Spleen (tissue), 11 donors: ENCODE measurements at regions not wholly inside any gene's neighbourhood (a gene's known extent, or its start where the extent isn't known, plus 50 kb on each side); places are given as distances from the start of the nearest gene placed in this dataset.

Experiments used
- DNase-seq: peaks from one replicate; pipeline ENCODE4 v3.0.0-alpha.2; 2020
- H3K27ac ChIP-seq, 8 donors: fragments of 200-600 bp; sonication (generic) in 7 of 8; 1 replicate in 4 of 8; 2 replicates in 4 of 8; pipeline versions ENCODE4 v1.5.0 to v1.8.0; 2016 to 2021; ENCODE audit warnings: inconsistent platforms in 4 of 8, mild to moderate bottlenecking in 4 of 8, moderate library complexity in 1 of 8
- H3K27me3 ChIP-seq, 7 donors: fragments of 200-600 bp; sonication (generic) in 6 of 7; replicated peaks in 1 of 7; 1 replicate in 4 of 7; 2 replicates in 3 of 7; pipeline versions ENCODE4 v1.5.0 to v1.8.0; 2016 to 2021; ENCODE audit warnings: inconsistent platforms in 3 of 7, mild to moderate bottlenecking in 1 of 7
- H3K36me3 ChIP-seq, 6 donors: fragments of 200-600 bp; sonication (generic) in 5 of 6; 1 replicate in 4 of 6; 2 replicates in 2 of 6; pipeline versions ENCODE4 v1.5.0 to v1.8.0; 2016 to 2021; ENCODE audit warnings: inconsistent platforms in 2 of 6
- H3K4me1 ChIP-seq, 6 donors: fragments of 200-600 bp; sonication (generic) in 5 of 6; 1 replicate in 3 of 6; 2 replicates in 3 of 6; pipeline versions ENCODE4 v1.5.0 to v1.8.0; 2016 to 2021; ENCODE audit warnings: inconsistent platforms in 3 of 6
- H3K4me3 ChIP-seq, 8 donors: fragments of 200-600 bp; sonication (generic) in 7 of 8; 1 replicate in 4 of 8; 2 replicates in 4 of 8; pipeline versions ENCODE4 v1.5.0 to v1.8.0; 2016 to 2021; ENCODE audit warnings: inconsistent platforms in 4 of 8, mild to moderate bottlenecking in 4 of 8, moderate library complexity in 2 of 8
- H3K9me3 ChIP-seq, 8 donors: fragments of 200-600 bp; sonication (generic) in 7 of 8; 1 replicate in 4 of 8; 2 replicates in 4 of 8; pipeline versions ENCODE4 v1.5.0 to v1.8.0; 2016 to 2021; ENCODE audit warnings: inconsistent platforms in 4 of 8
- POLR2A ChIP-seq, 3 donors: fragments of 450-650 bp; IDR thresholded peaks; one replicate each; pipeline ENCODE4 v1.5.1; 2017; ENCODE audit warnings: antibody characterized with exemption in 3 of 3, mild to moderate bottlenecking in 1 of 3
- POLR2AphosphoS5 ChIP-seq, 3 donors: sonication (generic); formaldehyde crosslinking; IDR thresholded peaks; one replicate each; pipeline ENCODE4 v1.5.1; 2017; ENCODE audit warnings: antibody characterized with exemption in 3 of 3
- WGBS, 5 donors: extraction: QIAGEN DNeasy Blood & Tissue Kit in 3 of 5; methylation state at CpG; one replicate each; pipeline versions ENCODE4 v1.1.5 to v1.1.7; 2013 to 2018; 5-methylcytosine and 5-hydroxymethylcytosine counted together
- intact Hi-C: fragments of 100-400 bp; cut with DNase I; formaldehyde crosslinking; loops from one replicate; pipeline ENCODE4 v1.15.0; 2023; ENCODE audit warnings: low total_unique reads
- TF ChIP-seq, protein P1 (sequence below), 11 experiments: fragments of 200-600 bp in 7 of 11; fragments of 450-650 bp in 4 of 11; sonication (generic) in 4 of 11; IDR thresholded peaks in 8 of 11; conservative IDR thresholded peaks in 3 of 11; 1 replicate in 7 of 11; 2 replicates in 4 of 11; pipeline versions ENCODE4 v1.4.0 to v1.8.0; 2016 to 2021; ENCODE audit warnings: antibody characterized with exemption in 11 of 11, inconsistent platforms in 4 of 11, mild to moderate bottlenecking in 1 of 11
- donor health status: healthy with polysubstance abuse.
- donor health status: DM: no; HTN: no; CAD: no; lungs with moderate emphysema.
- donor health status: DM: no; HTN: no; CAD: no.
- donor health status: Bipolar disorder and iron deficiency.
- donor health status: healthy.
- donor health status: DM: no; HTN: no; CAD: no.
- donor health status: DM: yes; HTN: yes; CAD: no.

DNA sequence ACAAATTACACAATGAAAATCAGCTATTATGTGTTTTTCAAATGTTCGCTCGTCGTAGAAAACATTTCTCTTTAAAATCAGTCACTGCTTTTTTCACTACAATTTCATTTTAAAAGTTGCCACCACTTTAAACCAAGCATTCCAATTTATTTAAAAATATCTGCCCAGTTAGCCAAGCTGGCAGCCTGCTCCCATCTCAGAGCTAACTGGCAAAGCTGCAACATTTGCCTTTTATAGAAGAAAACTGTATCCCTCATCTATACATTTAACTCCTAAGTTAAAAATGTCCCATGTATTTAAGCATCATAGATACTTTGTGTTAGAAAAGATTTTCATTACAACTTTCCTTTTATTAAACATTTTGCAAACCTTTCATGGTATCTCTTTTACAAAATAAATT, 294.9 kb upstream of the ADAMTS16 start:
- no peaks in the 10 kb centered on the region for H3K9me3 ChIP-seq
- no peak overlapping the region for H3K4me3 ChIP-seq
- WGBS, 5 donors, result 87 to 92% (median 89%) methylated on average over 3 of the region's 3 CpGs
- no peaks in the 10 kb centered on the region for H3K4me1 ChIP-seq
- TF ChIP-seq, protein P1, sequence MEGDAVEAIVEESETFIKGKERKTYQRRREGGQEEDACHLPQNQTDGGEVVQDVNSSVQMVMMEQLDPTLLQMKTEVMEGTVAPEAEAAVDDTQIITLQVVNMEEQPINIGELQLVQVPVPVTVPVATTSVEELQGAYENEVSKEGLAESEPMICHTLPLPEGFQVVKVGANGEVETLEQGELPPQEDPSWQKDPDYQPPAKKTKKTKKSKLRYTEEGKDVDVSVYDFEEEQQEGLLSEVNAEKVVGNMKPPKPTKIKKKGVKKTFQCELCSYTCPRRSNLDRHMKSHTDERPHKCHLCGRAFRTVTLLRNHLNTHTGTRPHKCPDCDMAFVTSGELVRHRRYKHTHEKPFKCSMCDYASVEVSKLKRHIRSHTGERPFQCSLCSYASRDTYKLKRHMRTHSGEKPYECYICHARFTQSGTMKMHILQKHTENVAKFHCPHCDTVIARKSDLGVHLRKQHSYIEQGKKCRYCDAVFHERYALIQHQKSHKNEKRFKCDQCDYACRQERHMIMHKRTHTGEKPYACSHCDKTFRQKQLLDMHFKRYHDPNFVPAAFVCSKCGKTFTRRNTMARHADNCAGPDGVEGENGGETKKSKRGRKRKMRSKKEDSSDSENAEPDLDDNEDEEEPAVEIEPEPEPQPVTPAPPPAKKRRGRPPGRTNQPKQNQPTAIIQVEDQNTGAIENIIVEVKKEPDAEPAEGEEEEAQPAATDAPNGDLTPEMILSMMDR (IDR thresholded peaks at IDR 0.05 in 8 of 11, conservative IDR thresholded peaks at IDR 0.05 in 3 of 11), result no peak
- TF ChIP-seq POLR2A (IDR thresholded peaks at IDR 0.05) (no peak), POLR2AphosphoS5 (IDR thresholded peaks at IDR 0.05) (no peak)
- no peak overlapping the region for H3K27ac ChIP-seq
- H3K27me3 ChIP-seq, result no peaks in the 10 kb centered on the region
- DNase-seq, result no peak
- no peaks in the 10 kb centered on the region for H3K36me3 ChIP-seq
- intact Hi-C loops, result no loop called here

DNA sequence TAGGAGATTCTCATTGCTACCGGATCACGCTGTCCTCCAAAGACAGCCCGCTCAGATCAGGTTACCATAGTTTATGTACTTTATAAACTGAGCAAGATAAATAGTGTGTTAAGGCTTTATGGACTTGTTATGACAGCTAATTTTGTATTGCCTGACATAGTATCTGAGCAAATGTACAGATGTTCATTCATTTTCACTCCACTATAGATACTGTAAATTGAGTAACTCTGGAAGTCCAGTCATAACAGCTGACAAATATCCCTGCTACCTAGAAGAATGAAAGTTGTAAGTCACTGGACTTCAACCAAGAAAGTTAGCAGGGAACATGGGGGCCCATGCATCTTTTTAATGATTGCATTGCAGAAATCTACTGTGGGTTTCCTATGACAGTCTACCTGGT, 292.4 kb upstream of the ADAMTS16 start:
- H3K27me3 ChIP-seq, result no peaks in the 10 kb centered on the region
- TF ChIP-seq POLR2AphosphoS5 (IDR thresholded peaks at IDR 0.05), result no peak
- TF ChIP-seq, protein P1 (IDR thresholded peaks at IDR 0.05 in 8 of 11, conservative IDR thresholded peaks at IDR 0.05 in 3 of 11), result no peak
- TF ChIP-seq POLR2A (IDR thresholded peaks at IDR 0.05), result no peak
- no peak for DNase-seq

DNA sequence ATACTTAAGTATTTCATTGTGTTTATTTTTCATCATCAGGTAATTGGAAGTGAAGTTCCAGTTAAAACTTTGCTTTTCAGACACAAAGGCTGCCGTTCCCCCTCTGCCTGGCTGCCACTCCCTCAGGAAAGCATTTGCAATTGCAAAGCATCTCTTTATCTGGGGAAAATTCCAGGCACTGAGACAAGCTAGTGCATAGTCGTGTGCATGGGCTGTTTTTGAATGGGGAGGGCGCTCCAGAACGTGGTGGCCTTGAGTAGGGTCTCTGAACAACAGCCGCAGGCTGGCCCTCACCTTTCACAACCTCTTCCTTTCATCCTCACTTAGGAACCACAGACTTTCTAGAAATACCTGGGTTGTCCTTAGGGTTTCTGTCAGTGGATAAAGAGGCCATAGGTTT, 285.1 kb upstream of the ADAMTS16 start:
- intact Hi-C loops, result no loop called here
- 45 to 58% (median 48%) methylated on average over 5 of the region's 5 CpGs for WGBS, 5 donors
- TF ChIP-seq, protein P1 (IDR thresholded peaks at IDR 0.05 in 8 of 11, conservative IDR thresholded peaks at IDR 0.05 in 3 of 11), result no peak
- TF ChIP-seq POLR2A (IDR thresholded peaks at IDR 0.05) (no peak), POLR2AphosphoS5 (IDR thresholded peaks at IDR 0.05) (no peak)

More for the DNA sequence above, 292.4 kb upstream of the ADAMTS16 start:
- intact Hi-C loops, result no loop called here
- 90 to 97% (median 93%) methylated on average over 3 of the region's 3 CpGs for WGBS, 5 donors
- H3K36me3 ChIP-seq, result no peaks in the 10 kb centered on the region
- H3K4me3 ChIP-seq, result no peak overlapping the region
- no peak overlapping the region for H3K27ac ChIP-seq
- no peaks in the 10 kb centered on the region for H3K4me1 ChIP-seq
- H3K9me3 ChIP-seq, result peaks cover 0 to 12% (median 0%) of the 10 kb centered on the region in 8 donors

DNA sequence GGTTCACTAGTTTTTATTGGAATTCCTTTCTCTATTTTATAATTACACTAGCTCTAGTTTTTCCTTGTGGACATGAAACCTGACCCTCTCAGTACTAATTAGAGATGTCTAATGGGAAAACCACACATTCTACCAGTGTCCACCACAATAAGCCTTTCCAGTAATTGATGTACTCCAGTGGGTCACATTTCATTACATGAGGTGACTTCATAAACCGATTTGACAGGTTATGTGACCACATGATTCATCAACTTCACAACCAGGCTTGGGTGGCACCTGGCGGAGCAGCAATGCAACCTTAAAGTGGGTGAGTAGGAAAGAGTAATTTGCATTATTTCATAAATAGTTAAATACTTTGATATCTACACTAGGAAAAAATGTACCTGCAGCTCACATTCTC, 284.2 kb upstream of the ADAMTS16 start:
- Histone ChIP-seq H3K4me1 (no peaks in the 10 kb centered on the region), H3K27me3 (no peaks in the 10 kb centered on the region), H3K4me3 (no peak overlapping the region), H3K27ac (no peak overlapping the region), H3K36me3 (no peaks in the 10 kb centered on the region), H3K9me3 (peaks cover 0 to 7% (median 0%) of the 10 kb centered on the region in 8 donors)
- DNase-seq, result no peak
- 75 to 93% (median 84%) methylated on average over 2 of the region's 2 CpGs for WGBS, 5 donors
- TF ChIP-seq, protein P1 (IDR thresholded peaks at IDR 0.05 in 8 of 11, conservative IDR thresholded peaks at IDR 0.05 in 3 of 11), result no peak
- TF ChIP-seq POLR2A (IDR thresholded peaks at IDR 0.05), result no peak
- TF ChIP-seq POLR2AphosphoS5 (IDR thresholded peaks at IDR 0.05), result no peak
- intact Hi-C loops, result no loop called here

More for the DNA sequence above, 285.1 kb upstream of the ADAMTS16 start:
- no peak overlapping the region for H3K4me3 ChIP-seq
- H3K9me3 ChIP-seq, result peaks cover 0 to 12% (median 0%) of the 10 kb centered on the region in 8 donors
- H3K4me1 ChIP-seq, result no peaks in the 10 kb centered on the region
- no peaks in the 10 kb centered on the region for H3K36me3 ChIP-seq
- H3K27me3 ChIP-seq, result no peaks in the 10 kb centered on the region
- H3K27ac ChIP-seq, result no peak overlapping the region
- no peak for DNase-seq
